H1 (cell line): ENCODE measurements at regions not wholly inside any gene's neighbourhood (a gene's known extent, or its start where the extent isn't known, plus 50 kb on each side); places are given as distances from the start of the nearest gene placed in this dataset.

Experiments
- CHD7 ChIP-seq: fragments of 300-600 bp; sonication (generic); IDR thresholded peaks from 2 replicates; pipeline ENCODE4 v1.7.1; 2012; ENCODE audit warnings: low read length, moderate library complexity, mild to moderate bottlenecking, inconsistent platforms; ENCODE audit not compliant: insufficient replicate concordance
- EGR1 ChIP-seq: IDR thresholded peaks from 2 replicates; pipeline ENCODE4 v1.6.1; 2011; ENCODE audit warnings: low read depth, low read length, borderline replicate concordance
- FOSL1 ChIP-seq: IDR thresholded peaks from 2 replicates; pipeline ENCODE4 v1.6.1; 2011; ENCODE audit warnings: mild to moderate bottlenecking, low read depth, low read length, moderate library complexity; ENCODE audit not compliant: insufficient read depth
- KDM4A ChIP-seq: IDR thresholded peaks from one replicate; pipeline ENCODE4 v1.7.1; 2012; ENCODE audit warnings: low read depth, mild to moderate bottlenecking, moderate library complexity, low read length, inconsistent platforms; ENCODE audit not compliant: severe bottlenecking
- RAD21 ChIP-seq, 2 experiments: IDR thresholded peaks in 1 of 2; conservative IDR thresholded peaks in 1 of 2; 2 replicates each; pipeline ENCODE4 v1.6.1; 2011; ENCODE audit warnings: low read depth in 2 of 2, low read length in 2 of 2, improper control_type of control experiment in 1 of 2, inconsistent platforms in 1 of 2, mild to moderate bottlenecking in 1 of 2, moderate library complexity in 1 of 2
- SIN3A ChIP-seq, 2 experiments: IDR thresholded peaks in 1 of 2; conservative IDR thresholded peaks in 1 of 2; 2 replicates each; pipeline ENCODE4 v1.6.1; 2011 to 2012; ENCODE audit warnings: low read length in 2 of 2, improper control_type of control experiment in 1 of 2, low read depth in 1 of 2, mild to moderate bottlenecking in 1 of 2
- SP4 ChIP-seq: IDR thresholded peaks from 2 replicates; pipeline ENCODE4 v1.6.1; 2012; ENCODE audit warnings: low read length, inconsistent platforms
- TAF1 ChIP-seq: IDR thresholded peaks from 2 replicates; pipeline ENCODE4 v1.6.1; 2011; ENCODE audit warnings: mild to moderate bottlenecking, low read depth, low read length

DNA sequence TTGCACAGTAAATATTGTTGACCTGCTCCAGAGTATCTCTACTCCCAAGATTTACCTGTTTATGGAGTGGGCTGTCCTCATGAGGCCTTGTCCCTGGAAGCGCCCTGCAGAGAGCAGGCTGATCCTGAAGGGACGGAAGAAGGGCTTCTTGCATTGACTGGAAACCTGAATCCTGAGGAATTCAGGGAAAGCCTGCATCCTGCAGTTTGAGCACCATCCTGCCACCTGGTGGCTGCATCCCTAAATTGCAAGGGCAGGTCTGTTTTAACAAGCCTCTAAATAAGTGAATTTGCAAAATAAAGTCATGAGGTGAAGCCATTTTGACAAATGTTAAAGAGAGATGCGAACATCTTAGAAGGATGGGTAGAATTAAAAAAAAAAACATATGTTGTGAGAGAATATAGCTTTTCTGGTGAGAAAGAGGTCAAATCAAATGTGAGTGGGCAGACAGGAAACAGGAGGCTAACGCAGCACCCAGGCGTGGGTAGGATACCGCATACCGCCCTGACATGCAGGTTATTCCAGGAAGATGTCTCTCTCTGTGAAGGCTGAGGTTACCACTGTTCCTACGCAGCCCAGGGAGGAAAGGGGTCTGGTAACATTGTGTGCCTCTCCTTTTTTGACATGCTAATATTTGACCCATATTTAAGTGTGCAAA lies 754.9 kb downstream of the RNF144A start (continued):
- TF ChIP-seq SIN3A (conservative IDR thresholded peaks at IDR 0.05 in 1 of 2, IDR thresholded peaks at IDR 0.05 in 1 of 2; ENCODE audit: low read depth in 1 of 2, low read length in 2 of 2), result no peak
- peak; percentile 84 to 85 for TF ChIP-seq RAD21 (IDR thresholded peaks at IDR 0.05 in 1 of 2, conservative IDR thresholded peaks at IDR 0.05 in 1 of 2; ENCODE audit: low read depth in 2 of 2, low read length in 2 of 2)
- no peak for TF ChIP-seq CHD7
- TF ChIP-seq KDM4A, result no peak
- TF ChIP-seq SP4, result no peak
- TF ChIP-seq TAF1, result no peak
- no peak for TF ChIP-seq FOSL1
- no peak for TF ChIP-seq EGR1
